C4-2B (cell line): ENCODE measurements at regions not wholly inside any gene's neighbourhood (a gene's known extent, or its start where the extent isn't known, plus 50 kb on each side); places are given as distances from the start of the nearest gene placed in this dataset.

ENCODE experiments used
- CTCF ChIP-seq: fragments of 450-650 bp; conservative IDR thresholded peaks from 2 replicates; pipeline ENCODE4 v1.5.1; 2017; ENCODE audit warnings: mild to moderate bottlenecking
- ZFX ChIP-seq: fragments of 450-650 bp; IDR thresholded peaks from 2 replicates; pipeline ENCODE4 v1.6.1; 2017

GRCh38 chr15:26378304-26378703 lies 394.6 kb downstream of the GABRB3 start:
- TF ChIP-seq CTCF, result no peak
- TF ChIP-seq ZFX, result no peak
